GM23248 (cell line): ENCODE measurements at regions not wholly inside any gene's neighbourhood (a gene's known extent, or its start where the extent isn't known, plus 50 kb on each side); places are given as distances from the start of the nearest gene placed in this dataset.

Experiments
- DNase-seq: peaks from one replicate; pipeline ENCODE4 v3.0.0-alpha.2; 2015
- H2AFZ ChIP-seq: fragments of 200-600 bp; sonication (generic); 2 replicates; pipeline ENCODE4 v1.6.1; 2016; ENCODE audit warnings: antibody characterized with exemption
- H3F3A ChIP-seq: fragments of 200-600 bp; sonication (generic); 2 replicates; pipeline ENCODE4 v1.6.1; 2016; ENCODE audit warnings: mild to moderate bottlenecking, antibody characterized with exemption, mixed run types; ENCODE audit not compliant: insufficient read depth
- H3K27ac ChIP-seq: fragments of 200-600 bp; sonication (generic); 2 replicates; pipeline ENCODE4 v1.5.1; 2016; ENCODE audit warnings: mild to moderate bottlenecking
- H3K27me3 ChIP-seq: fragments of 200-600 bp; sonication (generic); replicated peaks from 2 replicates; pipeline ENCODE4 v1.6.1; 2016; ENCODE audit warnings: mild to moderate bottlenecking; ENCODE audit not compliant: insufficient read depth
- H3K36me3 ChIP-seq: fragments of 200-600 bp; sonication (generic); 2 replicates; pipeline ENCODE4 v1.6.1; 2016; ENCODE audit warnings: low read depth, mild to moderate bottlenecking
- H3K4me1 ChIP-seq: fragments of 200-600 bp; sonication (generic); 2 replicates; pipeline ENCODE4 v1.6.1; 2016; ENCODE audit warnings: mild to moderate bottlenecking; ENCODE audit not compliant: insufficient read depth
- H3K4me2 ChIP-seq: fragments of 200-600 bp; sonication (generic); one replicate; pipeline ENCODE4 v1.6.1; 2016; ENCODE audit warnings: mild to moderate bottlenecking; ENCODE audit not compliant: unreplicated experiment
- H3K4me3 ChIP-seq: fragments of 200-600 bp; sonication (generic); 2 replicates; pipeline ENCODE4 v1.5.1; 2016; ENCODE audit warnings: mild to moderate bottlenecking
- H3K79me2 ChIP-seq: fragments of 200-600 bp; sonication (generic); 2 replicates; pipeline ENCODE4 v1.6.1; 2016; ENCODE audit warnings: mild to moderate bottlenecking; ENCODE audit not compliant: insufficient read depth
- H3K9ac ChIP-seq: fragments of 200-600 bp; sonication (generic); 2 replicates; pipeline ENCODE4 v1.6.1; 2016; ENCODE audit warnings: mild to moderate bottlenecking
- H3K9me2 ChIP-seq: fragments of 200-600 bp; sonication (generic); 2 replicates; pipeline ENCODE4 v1.6.1; 2016; ENCODE audit warnings: mixed run types, mild to moderate bottlenecking, moderate library complexity; ENCODE audit not compliant: insufficient read depth
- H3K9me3 ChIP-seq: fragments of 200-600 bp; sonication (generic); one replicate; pipeline ENCODE4 v1.6.1; 2017; ENCODE audit warnings: low read depth
- H4K20me1 ChIP-seq: fragments of 200-600 bp; sonication (generic); 2 replicates; pipeline ENCODE4 v1.6.0; 2016; ENCODE audit not compliant: insufficient read depth
- EZH2 ChIP-seq: fragments of 200-600 bp; sonication (generic); IDR thresholded peaks from 2 replicates; pipeline ENCODE4 v1.6.1; 2018; ENCODE audit warnings: antibody characterized with exemption, mild to moderate bottlenecking; ENCODE audit not compliant: insufficient read depth, poor library complexity, severe bottlenecking
- EZH2phosphoT487 ChIP-seq: fragments of 200-600 bp; sonication (generic); IDR thresholded peaks from 2 replicates; pipeline ENCODE4 v1.6.1; 2018; ENCODE audit warnings: antibody characterized with exemption, moderate library complexity, mild to moderate bottlenecking, low read depth; ENCODE audit not compliant: insufficient read depth
- WGBS, 2 experiments: methylation state at CpG; one replicate each; pipeline ENCODE4 v1.1.6; 2015 to 2017; ENCODE audit warnings: low lambda C conversion rate in 2 of 2, low coverage in 1 of 2; ENCODE audit errors: missing lambda C conversion rate in 2 of 2; 5-methylcytosine and 5-hydroxymethylcytosine counted together
- in situ Hi-C: fragments of 300-500 bp; cut with MboI; formaldehyde crosslinking; loops from 2 replicates; pipeline ENCODE4 v1.15.0; 2020

DNA sequence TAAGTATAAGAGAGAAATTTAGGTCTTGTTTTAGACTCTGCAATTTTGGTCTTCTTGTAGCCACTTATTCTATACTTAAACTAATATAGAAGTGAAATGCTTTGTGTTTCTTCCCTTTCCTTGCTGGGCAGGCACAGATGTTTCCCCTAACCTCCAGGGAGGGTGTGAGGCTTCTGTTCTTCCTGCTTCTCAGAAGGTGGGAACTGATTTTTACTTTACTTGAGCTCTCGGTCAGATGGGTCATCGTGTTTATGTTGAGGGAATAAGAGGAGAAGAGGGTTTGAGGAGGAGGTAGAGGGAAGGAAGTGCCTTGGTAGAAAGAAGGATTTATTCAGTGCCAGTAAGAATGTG is 92.5 kb upstream of the CXCR4 start:
- TF ChIP-seq EZH2 = no peak
- no peak for TF ChIP-seq EZH2phosphoT487
- no peaks in the 10 kb centered on the region; the same call in none of the 2 replicates for H3K27me3 ChIP-seq
- no peak overlapping the region for H3K27ac ChIP-seq
- WGBS, 2 experiments = 27 to 30% methylated on average over 2 of the region's 2 CpGs
- H3K9ac ChIP-seq = no peak overlapping the region
- H3K4me3 ChIP-seq = no peak overlapping the region
- H3K79me2 ChIP-seq = no peaks in the 10 kb centered on the region
- H3K36me3 ChIP-seq = no peaks in the 10 kb centered on the region
- no peak overlapping the region for H2AFZ ChIP-seq
- no peaks in the 10 kb centered on the region for H3K9me2 ChIP-seq
- no peaks in the 10 kb centered on the region for H4K20me1 ChIP-seq
- in situ Hi-C loops = no loop called here
- no peaks in the 10 kb centered on the region for H3F3A ChIP-seq
- no peaks in the 10 kb centered on the region for H3K9me3 ChIP-seq
- DNase-seq = no peak
- H3K4me2 ChIP-seq = no peak overlapping the region
- no peaks in the 10 kb centered on the region for H3K4me1 ChIP-seq

DNA sequence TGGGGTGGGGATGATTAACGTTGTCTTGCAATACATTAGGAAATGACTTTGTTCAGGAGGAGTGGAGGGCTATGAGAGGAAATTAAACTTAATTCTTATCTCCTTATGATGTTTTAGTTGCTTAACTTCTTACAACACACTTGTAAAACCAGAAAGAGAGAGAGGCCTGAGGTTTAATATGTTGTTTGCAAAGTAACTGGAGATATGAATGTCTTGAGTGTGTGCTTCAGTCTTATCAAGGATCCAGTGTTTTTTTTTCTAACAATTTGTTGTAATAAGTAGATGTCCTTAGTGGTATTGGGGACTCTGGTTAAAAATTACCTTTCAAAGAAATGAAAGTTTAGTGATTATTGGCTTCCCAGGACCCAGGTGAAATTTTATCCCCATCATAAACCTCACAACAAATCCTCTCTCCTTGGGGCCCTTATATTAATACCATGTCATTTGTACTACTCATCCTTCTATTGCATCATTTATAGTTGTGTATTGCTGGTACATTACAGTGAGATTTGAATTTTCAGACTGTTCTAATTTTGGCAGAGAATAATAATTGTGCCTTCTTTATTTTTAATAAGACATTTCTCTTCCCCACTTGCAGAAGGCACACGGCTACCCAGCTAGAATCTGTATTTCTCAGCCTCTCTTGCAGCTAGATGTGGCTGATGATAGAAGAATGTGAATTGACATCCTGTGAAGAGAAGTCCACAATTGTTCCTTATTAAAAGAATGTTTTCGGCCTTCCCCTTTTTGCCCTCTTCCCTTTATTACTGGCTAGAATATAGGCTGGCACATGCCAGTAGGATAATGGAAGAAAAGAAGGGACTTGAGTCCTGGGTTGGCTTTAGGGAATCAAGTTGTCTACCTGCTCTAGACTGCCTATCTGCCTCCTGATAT is 91.9 kb upstream of the CXCR4 start:
- whole genome bisulfite sequencing, 2 experiments = 12 to 14% methylated on average over 3 of the region's 3 CpGs
- in situ Hi-C loops = no loop called here
- Histone ChIP-seq H2AFZ (no peak overlapping the region), H3K27me3 (no peaks in the 10 kb centered on the region; the same call in none of the 2 replicates), H3K9me3 (no peaks in the 10 kb centered on the region), H3K36me3 (no peaks in the 10 kb centered on the region), H3K27ac (no peak overlapping the region), H3K4me1 (no peaks in the 10 kb centered on the region), H3K4me2 (no peak overlapping the region), H3F3A (no peaks in the 10 kb centered on the region), H3K9ac (no peak overlapping the region), H3K9me2 (no peaks in the 10 kb centered on the region), H3K4me3 (no peak overlapping the region), H3K79me2 (no peaks in the 10 kb centered on the region), H4K20me1 (no peaks in the 10 kb centered on the region)
- TF ChIP-seq EZH2phosphoT487 = no peak
- no peak for TF ChIP-seq EZH2
- no peak for DNase-seq

DNA sequence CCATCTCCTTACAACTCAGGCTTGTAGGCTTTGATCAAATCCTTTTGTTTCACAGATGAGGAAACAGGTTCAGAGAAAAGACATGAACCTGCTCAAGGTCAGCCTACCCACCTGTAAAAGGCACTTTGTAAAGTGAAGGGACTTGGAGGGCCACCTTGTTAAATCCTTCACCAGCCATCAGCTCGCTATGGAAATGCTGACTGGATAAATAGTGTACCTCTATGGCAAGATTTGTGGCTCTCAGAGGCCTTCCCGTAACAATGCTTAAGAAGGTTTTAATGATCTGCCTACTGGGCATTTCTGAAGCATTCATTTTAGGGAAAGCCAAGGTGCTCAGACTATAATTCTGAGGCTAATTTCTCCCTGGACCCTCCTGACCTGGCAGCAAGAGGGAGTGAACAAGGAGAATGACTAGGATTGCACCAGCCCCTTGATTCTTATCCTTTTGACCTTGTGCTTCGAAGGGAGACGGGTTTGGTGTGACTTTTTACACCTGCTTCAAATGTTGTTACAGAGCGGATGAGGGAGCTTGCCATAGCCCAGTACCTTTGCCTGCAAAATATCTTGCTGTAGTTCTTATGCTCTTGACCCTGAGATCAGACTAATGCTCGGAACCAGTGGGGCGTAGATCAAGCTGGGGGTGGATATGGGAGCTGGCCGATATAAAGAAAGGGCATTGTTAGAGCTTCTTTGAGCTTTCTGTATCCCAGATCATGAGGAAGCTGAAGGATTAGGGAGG is 90.9 kb upstream of the CXCR4 start:
- Histone ChIP-seq H2AFZ (no peak overlapping the region), H3K27ac (no peak overlapping the region), H3K27me3 (peaks cover 4% of the 10 kb centered on the region), H3F3A (no peaks in the 10 kb centered on the region), H3K36me3 (no peaks in the 10 kb centered on the region), H3K9me2 (no peaks in the 10 kb centered on the region), H3K4me1 (no peaks in the 10 kb centered on the region), H3K9me3 (no peaks in the 10 kb centered on the region), H3K4me3 (no peak overlapping the region), H3K79me2 (no peaks in the 10 kb centered on the region), H3K4me2 (no peak overlapping the region), H3K9ac (no peak overlapping the region), H4K20me1 (no peaks in the 10 kb centered on the region)
- DNase-seq = no peak
- WGBS, 2 experiments = 24 to 30% methylated on average over 8 of the region's 8 CpGs
- in situ Hi-C loops = no loop called here
- no peak for TF ChIP-seq EZH2phosphoT487

- no peaks in the 10 kb centered on the region for H3K4me1 ChIP-seq
- H3K9ac ChIP-seq = no peak overlapping the region
- H3F3A ChIP-seq = no peaks in the 10 kb centered on the region
- no peak for TF ChIP-seq EZH2
- no peak for TF ChIP-seq EZH2phosphoT487
- no peaks in the 10 kb centered on the region for H3K36me3 ChIP-seq
- no peak overlapping the region for H3K4me2 ChIP-seq
- no peak overlapping the region for H3K27ac ChIP-seq
- H3K9me2 ChIP-seq = no peaks in the 10 kb centered on the region
- peaks cover 6% of the 10 kb centered on the region for H3K27me3 ChIP-seq
- no peak overlapping the region for H3K4me3 ChIP-seq
- H4K20me1 ChIP-seq = no peaks in the 10 kb centered on the region
- WGBS, 2 experiments = 13 to 21% methylated on average over 2 of the region's 2 CpGs
- H3K79me2 ChIP-seq = no peaks in the 10 kb centered on the region
- DNase-seq = no peak
- H2AFZ ChIP-seq = no peak overlapping the region
- in situ Hi-C loops = no loop called here
- H3K9me3 ChIP-seq = no peaks in the 10 kb centered on the region
These were observed 89.7 kb upstream of the CXCR4 start for GRCh38 chr2:136207665-136208064.
